ENCODE measurements at regions not wholly inside any gene's neighbourhood (a gene's known extent, or its start where the extent isn't known, plus 50 kb on each side); places are given as distances from the start of the nearest gene placed in this dataset.

DNA sequence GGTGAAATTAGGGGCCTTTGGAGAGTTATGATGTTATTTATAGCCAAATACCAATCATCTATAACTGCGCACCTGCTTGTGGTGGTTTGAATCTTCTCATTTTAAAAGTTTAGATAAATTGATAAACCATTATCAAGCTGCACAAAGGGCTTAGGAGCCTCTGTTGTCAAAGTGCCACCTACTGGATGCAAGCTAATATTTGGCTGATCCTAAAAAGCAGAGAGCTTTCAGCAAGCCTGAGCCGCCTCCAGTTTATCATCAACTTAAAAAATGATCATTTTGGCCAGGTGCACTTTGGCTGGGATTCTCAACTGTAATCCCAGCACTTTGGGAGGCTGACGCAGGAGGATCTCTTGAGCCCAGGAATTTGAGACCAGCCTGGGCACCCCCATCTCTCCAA is 58.5 kb upstream of the ATXN1 start:
- Histone ChIP-seq H3K36me3 (ENCODE audit: insufficient read depth, low read length) (no peaks in the 10 kb centered on the region), H4K20me1 (ENCODE audit: insufficient read depth, low read length) (no peaks in the 10 kb centered on the region), H3K9me2 (ENCODE audit: insufficient read depth, low read length) (no peaks in the 10 kb centered on the region), H3K79me2 (ENCODE audit: insufficient read depth, low read depth, low read length) (no peaks in the 10 kb centered on the region), H3K4me1 (ENCODE audit: insufficient read depth, low read length, poor library complexity, severe bottlenecking) (no peaks in the 10 kb centered on the region), H3K4me2 (ENCODE audit: low read length) (no peak overlapping the region), H2AFZ (ENCODE audit: low read length) (no peak overlapping the region), H3K9me3 (ENCODE audit: low read length) (no peaks in the 10 kb centered on the region), H3K4me3 (ENCODE audit: low read depth, low read length, poor library complexity, severe bottlenecking) (no peak overlapping the region), H3K27ac (ENCODE audit: low read depth, low read length, poor library complexity, severe bottlenecking) (no peak overlapping the region)
- DNase-seq (ENCODE audit: low spot score) = no peak
- intact Hi-C loops (cut with micrococcal nuclease; ENCODE audit: unreplicated experiment) = no loop called here
- POLR2A ChIA-PET = no interaction called here
- no peak for TF ChIP-seq EZH2phosphoT487 (IDR thresholded peaks at IDR 0.05; ENCODE audit: borderline replicate concordance, low read depth, low read length)
- TF ChIP-seq, protein P1, sequence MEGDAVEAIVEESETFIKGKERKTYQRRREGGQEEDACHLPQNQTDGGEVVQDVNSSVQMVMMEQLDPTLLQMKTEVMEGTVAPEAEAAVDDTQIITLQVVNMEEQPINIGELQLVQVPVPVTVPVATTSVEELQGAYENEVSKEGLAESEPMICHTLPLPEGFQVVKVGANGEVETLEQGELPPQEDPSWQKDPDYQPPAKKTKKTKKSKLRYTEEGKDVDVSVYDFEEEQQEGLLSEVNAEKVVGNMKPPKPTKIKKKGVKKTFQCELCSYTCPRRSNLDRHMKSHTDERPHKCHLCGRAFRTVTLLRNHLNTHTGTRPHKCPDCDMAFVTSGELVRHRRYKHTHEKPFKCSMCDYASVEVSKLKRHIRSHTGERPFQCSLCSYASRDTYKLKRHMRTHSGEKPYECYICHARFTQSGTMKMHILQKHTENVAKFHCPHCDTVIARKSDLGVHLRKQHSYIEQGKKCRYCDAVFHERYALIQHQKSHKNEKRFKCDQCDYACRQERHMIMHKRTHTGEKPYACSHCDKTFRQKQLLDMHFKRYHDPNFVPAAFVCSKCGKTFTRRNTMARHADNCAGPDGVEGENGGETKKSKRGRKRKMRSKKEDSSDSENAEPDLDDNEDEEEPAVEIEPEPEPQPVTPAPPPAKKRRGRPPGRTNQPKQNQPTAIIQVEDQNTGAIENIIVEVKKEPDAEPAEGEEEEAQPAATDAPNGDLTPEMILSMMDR (conservative IDR thresholded peaks at IDR 0.05; ENCODE audit: low read length) = peak; percentile 30; the same call in 1 of the 2 replicates
- CTCF ChIA-PET (ENCODE audit: unreplicated experiment) = no interaction called here
- no TSS peak for BruUV-seq (replicated peaks)

DNA sequence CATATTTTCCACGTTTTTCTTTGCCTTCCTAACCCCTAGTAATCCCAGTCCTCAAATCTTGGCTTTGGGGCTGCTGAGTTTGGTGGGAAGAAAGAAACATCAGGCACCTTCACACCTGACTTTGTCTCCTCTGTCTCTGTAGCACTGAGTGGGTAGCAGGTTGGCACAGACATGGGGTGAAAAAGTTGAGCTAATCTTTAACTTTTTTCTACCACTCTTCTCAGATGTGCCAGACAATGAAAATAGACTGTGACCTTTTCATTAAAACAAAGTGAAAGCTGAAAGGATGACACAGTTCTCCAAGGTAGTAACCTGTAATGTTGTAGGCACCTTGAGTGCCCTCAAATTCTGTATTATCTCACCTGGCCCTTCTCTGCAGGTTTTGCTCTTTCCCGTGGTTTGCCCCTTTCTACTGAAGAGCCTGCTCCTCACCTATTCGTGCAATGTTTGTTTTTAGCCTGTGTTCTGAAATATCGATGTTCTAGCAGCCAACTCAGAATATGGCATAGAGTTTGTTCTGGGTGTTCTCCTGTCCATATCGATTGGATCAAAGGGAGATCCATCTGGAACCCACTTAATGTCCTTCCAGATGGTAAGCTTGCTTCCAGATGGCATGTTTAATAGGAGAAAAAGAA is 57.8 kb upstream of the ATXN1 start:
- H3K4me2 ChIP-seq (ENCODE audit: low read length) = no peak overlapping the region
- H3K9me3 ChIP-seq (ENCODE audit: low read length) = no peaks in the 10 kb centered on the region
- no peak overlapping the region for H3K27ac ChIP-seq (ENCODE audit: low read depth, low read length, poor library complexity, severe bottlenecking)
- H3K36me3 ChIP-seq (ENCODE audit: insufficient read depth, low read length) = no peaks in the 10 kb centered on the region
- BruUV-seq (replicated peaks) = no TSS peak
- ChIA-PET POLR2A (interaction anchor here (0.6 kb wide), 1 partner anchor 1244 kb away, joined by 8 read pairs; no protein-coding TSS in a partner anchor), CTCF (ENCODE audit: unreplicated experiment) (no interaction called here)
- no peaks in the 10 kb centered on the region for H4K20me1 ChIP-seq (ENCODE audit: insufficient read depth, low read length)
- no peak for TF ChIP-seq EZH2phosphoT487 (IDR thresholded peaks at IDR 0.05; ENCODE audit: borderline replicate concordance, low read depth, low read length)
- TF ChIP-seq, protein P1 (conservative IDR thresholded peaks at IDR 0.05; ENCODE audit: low read length) = no peak
- no peaks in the 10 kb centered on the region for H3K9me2 ChIP-seq (ENCODE audit: insufficient read depth, low read length)
- no peak overlapping the region for H2AFZ ChIP-seq (ENCODE audit: low read length)
- no peaks in the 10 kb centered on the region for H3K4me1 ChIP-seq (ENCODE audit: insufficient read depth, low read length, poor library complexity, severe bottlenecking)
- H3K4me3 ChIP-seq (ENCODE audit: low read depth, low read length, poor library complexity, severe bottlenecking) = no peak overlapping the region
- no peaks in the 10 kb centered on the region for H3K79me2 ChIP-seq (ENCODE audit: insufficient read depth, low read depth, low read length)
- no peak for DNase-seq (ENCODE audit: low spot score)
- intact Hi-C loops (cut with micrococcal nuclease; ENCODE audit: unreplicated experiment) = no loop called here

DNA sequence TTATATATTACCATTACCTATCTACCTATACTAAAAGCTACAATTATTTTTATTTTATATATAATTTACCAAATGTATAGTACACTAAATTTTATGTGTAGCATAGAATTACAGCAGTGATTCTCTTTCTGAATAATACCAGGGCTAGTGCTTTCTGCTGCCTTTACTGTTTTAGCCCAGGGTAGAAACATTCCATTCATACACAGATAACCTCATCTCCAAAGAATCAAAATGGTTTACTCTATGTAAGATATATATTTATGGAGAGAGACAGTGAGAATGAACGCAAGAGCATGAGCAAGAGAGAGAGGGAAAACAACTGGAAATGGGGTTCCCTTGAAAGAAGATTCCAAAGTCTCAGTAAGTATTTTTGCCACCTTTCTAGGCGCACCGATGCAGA is 56.3 kb upstream of the ATXN1 start:
- ChIA-PET POLR2A (interaction anchor here (0.5 to 1.0 kb wide), 3 partner anchors 39 to 1324 kb away, joined by 3 to 4 read pairs (median 3); no protein-coding TSS in a partner anchor), CTCF (ENCODE audit: unreplicated experiment) (no interaction called here)
- no peaks in the 10 kb centered on the region for H3K79me2 ChIP-seq (ENCODE audit: insufficient read depth, low read depth, low read length)
- H3K9me2 ChIP-seq (ENCODE audit: insufficient read depth, low read length) = no peaks in the 10 kb centered on the region
- no peak overlapping the region for H2AFZ ChIP-seq (ENCODE audit: low read length)
- no peak overlapping the region for H3K4me2 ChIP-seq (ENCODE audit: low read length)
- H4K20me1 ChIP-seq (ENCODE audit: insufficient read depth, low read length) = no peaks in the 10 kb centered on the region
- intact Hi-C loops (cut with micrococcal nuclease; ENCODE audit: unreplicated experiment) = no loop called here
- peaks cover 8% of the 10 kb centered on the region; the same call in 1 of the 2 replicates for H3K9me3 ChIP-seq (ENCODE audit: low read length)
- DNase-seq (ENCODE audit: low spot score) = no peak
- no peaks in the 10 kb centered on the region for H3K36me3 ChIP-seq (ENCODE audit: insufficient read depth, low read length)
- H3K4me1 ChIP-seq (ENCODE audit: insufficient read depth, low read length, poor library complexity, severe bottlenecking) = no peaks in the 10 kb centered on the region
- no peak overlapping the region for H3K27ac ChIP-seq (ENCODE audit: low read depth, low read length, poor library complexity, severe bottlenecking)
- TF ChIP-seq, protein P1 (conservative IDR thresholded peaks at IDR 0.05; ENCODE audit: low read length) = no peak
- no peak for TF ChIP-seq EZH2phosphoT487 (IDR thresholded peaks at IDR 0.05; ENCODE audit: borderline replicate concordance, low read depth, low read length)
- BruUV-seq (replicated peaks) = no TSS peak
- no peak overlapping the region for H3K4me3 ChIP-seq (ENCODE audit: low read depth, low read length, poor library complexity, severe bottlenecking)
